Kasumi-1 (cell line): ENCODE measurements at regions not wholly inside any gene's neighbourhood (a gene's known extent, or its start where the extent isn't known, plus 50 kb on each side); places are given as distances from the start of the nearest gene placed in this dataset.

Experiments used
- DNase-seq, 2 experiments: peaks; one replicate each; lab custom pipeline; 2025; lab: John Stamatoyannopoulos, UW

GRCh38 chr1:23639460-23640095 is 52.0 kb upstream of the RPL11 start:
- peak; percentile 53 to 71 for DNase-seq

- no peak for DNase-seq
These were observed 52.8 kb upstream of the RPL11 start for GRCh38 chr1:23638786-23639241.

- DNase-seq, result no peak
These were observed 53.4 kb upstream of the RPL11 start for GRCh38 chr1:23638188-23638619.

- DNase-seq, result no peak
These were observed 55.6 kb upstream of the RPL11 start for GRCh38 chr1:23636009-23636408.

- peak; percentile 70 to 79 for DNase-seq
These were observed 56.6 kb upstream of the RPL11 start for GRCh38 chr1:23634840-23635651.

GRCh38 chr1:23634518-23634839 is 57.1 kb upstream of the RPL11 start:
- no peak for DNase-seq

GRCh38 chr1:23632479-23633160 is 59.0 kb upstream of the RPL11 start:
- no peak for DNase-seq

- no peak for DNase-seq
These were observed 61.8 kb upstream of the RPL11 start for GRCh38 chr1:23629708-23630290.

GRCh38 chr1:23628951-23629387 is 62.6 kb upstream of the RPL11 start:
- no peak for DNase-seq

GRCh38 chr1:23627069-23627735 is 64.4 kb upstream of the RPL11 start:
- DNase-seq, result no peak

- DNase-seq, result no peak
These were observed 65.6 kb upstream of the RPL11 start for GRCh38 chr1:23625929-23626535.

- DNase-seq, result no peak
These were observed 66.1 kb upstream of the RPL11 start for GRCh38 chr1:23625459-23625858.

GRCh38 chr1:23624440-23624839 is 65.1 kb upstream of the ID3 start:
- no peak for DNase-seq

GRCh38 chr1:23622284-23622683 is 63.0 kb upstream of the ID3 start:
- DNase-seq, result no peak

- DNase-seq, result no peak
These were observed 61.3 kb upstream of the ID3 start for GRCh38 chr1:23620605-23621004.

GRCh38 chr1:23619299-23620188 is 60.2 kb upstream of the ID3 start:
- DNase-seq, result no peak

GRCh38 chr1:23618586-23619083 is 59.3 kb upstream of the ID3 start:
- DNase-seq, result no peak

GRCh38 chr1:23617084-23617521 is 57.8 kb upstream of the ID3 start:
- no peak for DNase-seq

GRCh38 chr1:23616292-23616824 is 57.1 kb upstream of the ID3 start:
- DNase-seq, result no peak

- DNase-seq, result no peak
These were observed 56.6 kb upstream of the ID3 start for GRCh38 chr1:23615852-23616251.
